SU-DHL-6 (cell line): ENCODE measurements at regions not wholly inside any gene's neighbourhood (a gene's known extent, or its start where the extent isn't known, plus 50 kb on each side); places are given as distances from the start of the nearest gene placed in this dataset.

ENCODE experiments used
- H2AFZ ChIP-seq: fragments of 200-600 bp; sonication (generic); 2 replicates; pipeline ENCODE4 v1.6.1; 2014; ENCODE audit warnings: low read depth, mild to moderate bottlenecking, moderate library complexity, mixed read lengths, antibody characterized with exemption, low read length; ENCODE audit not compliant: severe bottlenecking
- H3F3A ChIP-seq: fragments of 200-600 bp; shearing (Covaris generic); 2 replicates; pipeline ENCODE4 v1.6.0; 2016; ENCODE audit warnings: antibody characterized with exemption, mild to moderate bottlenecking; ENCODE audit not compliant: insufficient read depth
- H3K27ac ChIP-seq: fragments of 200-600 bp; sonication (generic); 2 replicates; pipeline ENCODE4 v1.5.1; 2016; ENCODE audit warnings: low read depth, mild to moderate bottlenecking, low read length, moderate library complexity, mixed read lengths
- H3K27me3 ChIP-seq: fragments of 200-600 bp; sonication (generic), shearing (Covaris generic); 2 replicates; pipeline ENCODE4 v1.6.0; 2014; ENCODE audit warnings: mild to moderate bottlenecking, low read length
- H3K36me3 ChIP-seq: fragments of 200-600 bp; sonication (generic); 2 replicates; pipeline ENCODE4 v1.6.1; 2014; ENCODE audit warnings: mild to moderate bottlenecking, low read length, mixed read lengths
- H3K4me2 ChIP-seq: fragments of 300-600, 200-600 bp; shearing (Covaris generic), sonication (generic); 2 replicates; pipeline ENCODE4 v1.6.0; 2014; ENCODE audit warnings: low read length, low read depth, mild to moderate bottlenecking; ENCODE audit not compliant: poor library complexity, severe bottlenecking
- H3K4me3 ChIP-seq: fragments of 200-600 bp; sonication (generic); 2 replicates; pipeline ENCODE4 v1.5.1; 2014; ENCODE audit warnings: antibody characterized with exemption, low read length, mild to moderate bottlenecking, mixed read lengths; ENCODE audit not compliant: insufficient read depth, poor library complexity, severe bottlenecking
- H3K79me2 ChIP-seq: fragments of 200-600 bp; sonication (generic); 2 replicates; pipeline ENCODE4 v1.6.1; 2014; ENCODE audit warnings: mild to moderate bottlenecking, low read length, moderate library complexity; ENCODE audit not compliant: insufficient read depth
- H3K9ac ChIP-seq: fragments of 200-600 bp; sonication (generic); 2 replicates; pipeline ENCODE4 v1.7.0; 2014; ENCODE audit warnings: mild to moderate bottlenecking, low read length
- H3K9me2 ChIP-seq: fragments of 200-600 bp; sonication (generic); replicated peaks from 2 replicates; pipeline ENCODE4 v1.6.1; 2014; ENCODE audit warnings: low read length; ENCODE audit not compliant: insufficient read depth
- H3K9me3 ChIP-seq: fragments of 200-600 bp; sonication (generic); 2 replicates; pipeline ENCODE4 v1.6.1; 2014; ENCODE audit warnings: low read length, mixed read lengths; ENCODE audit not compliant: insufficient read depth
- H4K20me1 ChIP-seq: fragments of 200-600 bp; sonication (generic); 2 replicates; pipeline ENCODE4 v1.6.1; 2014; ENCODE audit warnings: low read depth, mild to moderate bottlenecking, antibody characterized with exemption, low read length, moderate library complexity, mixed read lengths
- CTCF ChIP-seq: fragments of 200-600 bp; sonication (generic); IDR thresholded peaks from one replicate; pipeline ENCODE4 v1.5.1; 2017; ENCODE audit warnings: antibody characterized with exemption, mild to moderate bottlenecking, low read length, moderate library complexity; ENCODE audit not compliant: insufficient read depth, poor library complexity, severe bottlenecking
- EZH2phosphoT487 ChIP-seq: fragments of 200-600 bp; sonication (generic), shearing (Covaris generic); conservative IDR thresholded peaks from 2 replicates; pipeline ENCODE4 v1.6.1; 2018; ENCODE audit warnings: mild to moderate bottlenecking, antibody characterized with exemption, low read length, moderate library complexity, mixed read lengths

GRCh38 chr18:76678248-76678647, 144.1 kb upstream of the ZNF236 start:
- TF ChIP-seq EZH2phosphoT487 (no peak), CTCF (no peak)
- no peaks in the 10 kb centered on the region for H3F3A ChIP-seq
- no peaks in the 10 kb centered on the region for H3K27me3 ChIP-seq
- no peak overlapping the region for H2AFZ ChIP-seq
- no peaks in the 10 kb centered on the region for H3K36me3 ChIP-seq
- no peaks in the 10 kb centered on the region for H3K9me2 ChIP-seq
- no peak overlapping the region for H3K4me2 ChIP-seq
- H3K9ac ChIP-seq = no peak overlapping the region
- no peaks in the 10 kb centered on the region for H4K20me1 ChIP-seq
- H3K79me2 ChIP-seq = no peaks in the 10 kb centered on the region
- no peaks in the 10 kb centered on the region for H3K9me3 ChIP-seq
- H3K4me3 ChIP-seq = no peak overlapping the region
- H3K27ac ChIP-seq = no peak overlapping the region

GRCh38 chr18:76674596-76674995, 147.8 kb upstream of the ZNF236 start:
- Histone ChIP-seq H3F3A (no peaks in the 10 kb centered on the region), H3K36me3 (no peaks in the 10 kb centered on the region), H3K4me2 (no peak overlapping the region), H4K20me1 (no peaks in the 10 kb centered on the region), H3K27ac (no peak overlapping the region), H3K9me2 (no peaks in the 10 kb centered on the region), H3K79me2 (no peaks in the 10 kb centered on the region), H3K27me3 (no peaks in the 10 kb centered on the region), H2AFZ (no peak overlapping the region), H3K9ac (no peak overlapping the region), H3K4me3 (no peak overlapping the region), H3K9me3 (no peaks in the 10 kb centered on the region)
- TF ChIP-seq CTCF (no peak), EZH2phosphoT487 (no peak)

- Histone ChIP-seq H2AFZ (no peak overlapping the region), H4K20me1 (no peaks in the 10 kb centered on the region), H3K9ac (no peak overlapping the region), H3K9me3 (no peaks in the 10 kb centered on the region), H3K36me3 (no peaks in the 10 kb centered on the region), H3K9me2 (no peaks in the 10 kb centered on the region), H3K27ac (no peak overlapping the region), H3K4me3 (no peak overlapping the region), H3K4me2 (no peak overlapping the region), H3F3A (no peaks in the 10 kb centered on the region), H3K27me3 (no peaks in the 10 kb centered on the region), H3K79me2 (no peaks in the 10 kb centered on the region)
- TF ChIP-seq CTCF (no peak), EZH2phosphoT487 (no peak)
These were observed 148.8 kb upstream of the ZNF236 start for GRCh38 chr18:76673281-76674185.
